Medulla oblongata (tissue), 1 donor: ENCODE measurements at regions not wholly inside any gene's neighbourhood (a gene's known extent, or its start where the extent isn't known, plus 50 kb on each side); places are given as distances from the start of the nearest gene placed in this dataset.
"Not testable (repeated sequence)": the region's sequence is repeated elsewhere in the genome, so short reads cannot be mapped to it uniquely, and the experiment has no call there.

Experiments
- DNase-seq: peaks from one replicate; pipeline ENCODE4 v3.0.0-alpha.2; 2015; ENCODE audit errors: extremely low spot score

DNA sequence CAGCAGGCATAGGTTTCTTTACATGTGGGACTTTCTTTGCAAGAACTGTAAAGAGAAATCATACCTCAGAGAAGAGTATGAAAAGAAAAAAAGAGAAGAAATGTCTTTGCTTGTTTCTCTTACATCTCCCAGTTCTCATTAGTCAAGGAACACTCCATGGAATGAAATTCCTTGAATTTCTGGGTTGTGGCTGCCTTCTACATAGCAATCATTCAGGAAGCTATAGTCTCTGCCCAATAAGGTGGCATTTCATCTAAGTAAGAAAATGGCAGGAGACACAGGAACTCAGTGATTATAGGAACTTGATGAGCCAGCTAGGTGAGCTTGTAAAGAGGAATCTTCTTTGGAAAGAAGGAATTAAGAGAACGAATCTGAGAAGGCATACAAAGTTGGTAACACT is 197.0 kb upstream of the FKBP1C start:
- no peak for DNase-seq

DNA sequence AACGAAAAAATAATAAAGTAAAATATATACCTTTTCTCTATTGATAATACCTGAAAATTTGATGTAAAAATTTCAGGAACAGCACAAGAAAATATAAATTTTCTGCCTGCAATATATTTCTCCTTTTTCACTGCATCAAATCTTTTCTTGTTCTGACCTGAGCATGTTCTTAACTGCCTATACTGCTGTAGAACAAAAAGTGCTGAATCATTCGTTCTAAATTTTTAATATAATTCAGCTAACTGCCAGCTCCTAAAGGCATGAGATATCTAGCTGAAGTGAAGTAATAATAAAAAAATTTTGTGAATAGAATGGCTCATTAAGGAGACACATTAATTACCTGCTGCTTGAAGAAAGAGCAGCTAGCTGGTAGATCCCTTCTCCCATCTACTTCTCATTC is 188.6 kb upstream of the FKBP1C start:
- no peak for DNase-seq

DNA sequence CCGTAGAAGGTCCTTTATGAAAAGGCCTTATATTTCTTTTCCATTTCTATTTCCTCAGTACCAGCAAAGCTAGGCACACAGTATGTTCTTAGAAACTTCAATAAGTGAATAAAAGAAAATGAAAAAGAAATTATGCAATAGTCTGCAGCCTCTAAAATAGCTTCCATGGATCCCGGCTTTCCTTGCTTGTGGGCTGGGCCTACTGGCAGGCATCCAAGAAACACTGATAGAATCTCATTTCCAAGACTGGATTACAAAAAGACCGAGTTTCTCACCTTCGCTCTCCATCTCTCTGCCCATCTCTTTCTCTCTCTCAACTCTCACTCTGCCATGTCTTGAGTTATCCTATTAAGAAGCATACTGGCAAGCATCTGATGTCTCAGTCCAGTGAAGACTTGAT is 187.5 kb upstream of the FKBP1C start:
- no peak for DNase-seq

DNA sequence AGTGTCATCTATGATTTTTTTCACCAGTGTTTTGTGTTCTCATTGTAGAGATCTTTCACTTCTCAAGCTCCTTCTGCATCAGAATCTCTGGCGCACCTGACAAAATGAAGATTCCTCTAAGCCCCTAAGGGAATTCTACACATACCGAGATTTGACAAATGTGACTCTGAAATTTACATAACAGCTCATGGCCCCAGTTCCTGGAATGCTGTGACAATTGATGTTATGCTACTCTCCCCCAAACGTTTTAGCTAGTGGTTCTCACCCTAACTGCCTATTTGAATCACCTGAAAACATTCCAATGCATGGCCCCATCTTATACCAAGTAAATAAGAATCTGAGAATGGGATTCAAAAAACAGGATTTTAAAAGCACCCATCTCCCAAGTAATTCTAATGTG is 162.1 kb upstream of the FKBP1C start:
- no peak for DNase-seq

DNA sequence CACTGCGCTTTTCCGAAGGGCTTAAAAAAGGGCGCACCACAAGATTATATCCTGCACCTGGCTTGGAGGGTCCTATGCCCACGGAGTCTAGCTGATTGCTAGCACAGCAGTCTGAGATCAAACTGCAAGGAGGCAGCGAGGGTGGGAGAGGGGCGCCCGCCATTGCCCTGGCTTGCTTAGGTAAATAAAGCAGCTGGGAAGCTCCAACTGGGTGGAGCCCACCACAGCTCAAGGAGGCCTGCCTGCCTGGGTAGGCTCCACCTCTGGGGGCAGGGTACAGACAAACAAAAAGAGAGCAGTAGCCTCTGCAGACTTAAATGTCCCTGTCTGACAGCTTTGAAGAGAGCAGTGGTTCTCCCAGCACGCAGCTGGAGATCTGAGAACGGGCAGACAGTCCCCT is 158.1 kb upstream of the FKBP1C start:
- DNase-seq: not testable (repeated sequence)

DNA sequence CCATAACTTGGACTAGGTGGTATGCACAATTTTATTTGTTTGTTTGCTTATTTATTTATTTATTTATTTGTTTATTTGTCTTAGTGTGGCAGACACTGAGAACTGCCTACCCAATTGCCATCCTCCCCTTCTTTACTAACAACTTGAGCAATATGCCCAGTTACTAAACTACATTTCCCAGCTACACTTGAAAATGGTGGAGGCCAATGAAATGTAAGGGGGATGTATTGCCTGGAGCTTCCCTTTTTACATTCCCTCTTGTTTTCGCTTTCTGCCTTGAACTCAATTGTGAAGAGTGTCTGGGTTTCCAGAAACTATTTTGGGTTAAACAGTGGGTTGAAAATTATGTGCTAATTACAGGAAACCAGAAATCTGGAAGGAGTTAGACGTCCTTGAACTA is 152.7 kb upstream of the FKBP1C start:
- DNase-seq: no peak

DNA sequence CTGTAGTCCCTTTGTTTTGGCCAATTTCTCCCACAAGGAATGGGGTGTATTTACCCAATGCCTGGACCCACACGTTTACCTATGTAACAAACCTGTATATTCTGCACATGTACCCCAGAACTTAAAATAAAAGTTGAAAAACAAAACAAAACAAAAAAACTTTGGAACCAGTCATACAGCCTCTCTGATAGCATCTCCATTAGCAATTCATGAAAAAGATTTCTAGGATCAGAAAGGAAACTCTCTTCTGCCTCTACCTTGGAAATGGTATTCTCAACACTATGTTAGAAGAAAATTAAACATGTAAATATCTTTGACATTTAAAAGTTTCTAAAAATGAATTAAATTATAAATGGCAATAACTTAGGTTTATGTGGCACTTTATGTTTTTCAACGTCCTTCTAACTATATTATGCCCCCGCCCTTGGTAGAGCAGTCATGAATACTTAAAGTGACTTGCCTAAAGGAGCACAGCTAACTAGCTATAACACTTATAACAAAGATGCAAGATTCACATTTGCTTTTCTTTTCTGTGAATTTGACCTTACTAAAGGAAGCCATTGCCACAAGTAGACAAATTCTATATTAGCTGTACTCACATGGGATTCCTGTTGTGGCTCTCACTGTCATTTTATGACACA is 147.5 kb upstream of the FKBP1C start:
- no peak for DNase-seq

DNA sequence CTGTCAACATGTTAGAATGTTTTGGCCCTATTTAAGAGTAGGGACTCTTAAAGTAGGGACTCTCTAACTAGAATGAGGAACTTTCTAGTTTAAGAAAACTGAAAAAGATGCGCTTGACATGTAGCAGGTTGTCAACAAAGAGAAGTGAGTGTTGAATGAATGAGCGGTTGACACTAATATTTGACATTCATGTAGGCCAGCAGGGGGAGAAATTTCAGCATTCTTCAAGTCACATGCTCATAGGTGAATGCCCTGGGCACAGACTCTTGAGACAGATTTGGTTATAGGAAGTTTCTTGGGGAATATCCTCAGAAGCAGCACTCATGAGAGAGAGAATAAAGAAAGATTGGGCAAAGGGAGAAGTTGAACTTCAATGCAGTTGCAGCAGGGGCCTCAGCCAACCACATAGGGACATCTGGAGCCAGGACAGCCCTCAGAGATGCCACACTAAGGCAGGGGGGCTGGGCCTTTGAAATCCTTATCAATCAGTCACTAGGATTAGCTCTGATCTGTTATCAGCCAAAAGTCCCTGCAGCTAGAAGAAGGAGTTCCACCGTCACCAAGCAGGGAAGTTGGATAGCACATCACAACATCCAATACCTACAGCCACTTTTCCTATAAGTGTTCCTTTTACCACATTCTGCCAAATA is 145.1 kb upstream of the FKBP1C start:
- no peak for DNase-seq

DNA sequence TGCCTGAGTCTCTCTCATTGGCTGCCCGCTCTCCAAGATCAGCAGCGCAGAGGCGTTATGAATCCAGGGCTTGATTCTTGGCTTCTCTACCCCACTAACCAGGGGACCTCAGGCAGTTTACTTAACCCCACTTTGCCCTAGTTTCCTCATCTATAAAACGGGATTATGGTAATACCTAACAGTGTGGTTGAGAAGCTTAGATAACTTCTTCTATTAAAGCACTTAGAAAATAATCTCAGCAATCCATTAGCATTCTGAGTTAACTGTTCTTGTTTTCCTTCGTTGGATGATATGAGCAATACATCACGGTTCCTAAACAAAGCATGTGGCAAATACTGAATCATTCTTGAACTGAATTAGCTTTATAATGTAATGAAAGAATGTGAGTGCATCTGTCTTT is 116.3 kb upstream of the FKBP1C start:
- no peak for DNase-seq

DNA sequence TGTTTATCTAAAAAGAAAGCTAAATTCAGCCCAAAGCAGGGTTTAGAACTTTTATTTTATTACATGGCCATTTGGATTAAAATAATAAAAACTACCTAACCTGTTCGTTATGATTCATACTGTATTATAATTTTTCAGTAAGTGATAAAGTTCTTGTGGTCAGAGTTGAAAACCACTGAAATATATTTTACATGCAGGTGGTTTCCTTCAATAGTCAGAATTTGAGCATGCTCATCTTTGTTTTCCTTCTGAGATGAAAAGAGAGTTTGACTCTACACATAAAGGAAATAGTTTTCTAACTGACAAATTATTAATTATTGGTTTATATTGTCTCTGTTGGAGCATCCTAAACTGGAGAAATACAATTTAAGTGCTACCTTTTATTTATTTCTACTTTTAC is 114.0 kb upstream of the FKBP1C start:
- DNase-seq: no peak

DNA sequence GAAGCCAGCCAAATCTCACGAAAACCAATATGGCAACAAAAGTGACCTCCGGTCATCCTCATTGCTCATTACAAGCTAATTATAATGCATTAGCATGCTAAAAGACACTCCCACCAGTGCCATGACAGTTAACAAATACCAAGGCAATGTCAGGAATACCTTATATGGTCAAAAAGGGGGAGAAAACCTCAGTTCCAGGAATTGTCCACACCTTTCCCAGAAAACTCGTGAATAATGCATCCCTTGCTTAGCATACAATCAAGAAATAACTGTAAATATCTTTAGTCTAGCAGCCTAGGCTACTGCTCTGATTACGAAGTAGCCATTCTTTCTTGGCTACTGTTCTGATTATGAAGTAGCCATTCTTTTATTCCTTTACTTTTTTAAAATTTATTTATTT is 112.5 kb upstream of the FKBP1C start:
- no peak for DNase-seq

DNA sequence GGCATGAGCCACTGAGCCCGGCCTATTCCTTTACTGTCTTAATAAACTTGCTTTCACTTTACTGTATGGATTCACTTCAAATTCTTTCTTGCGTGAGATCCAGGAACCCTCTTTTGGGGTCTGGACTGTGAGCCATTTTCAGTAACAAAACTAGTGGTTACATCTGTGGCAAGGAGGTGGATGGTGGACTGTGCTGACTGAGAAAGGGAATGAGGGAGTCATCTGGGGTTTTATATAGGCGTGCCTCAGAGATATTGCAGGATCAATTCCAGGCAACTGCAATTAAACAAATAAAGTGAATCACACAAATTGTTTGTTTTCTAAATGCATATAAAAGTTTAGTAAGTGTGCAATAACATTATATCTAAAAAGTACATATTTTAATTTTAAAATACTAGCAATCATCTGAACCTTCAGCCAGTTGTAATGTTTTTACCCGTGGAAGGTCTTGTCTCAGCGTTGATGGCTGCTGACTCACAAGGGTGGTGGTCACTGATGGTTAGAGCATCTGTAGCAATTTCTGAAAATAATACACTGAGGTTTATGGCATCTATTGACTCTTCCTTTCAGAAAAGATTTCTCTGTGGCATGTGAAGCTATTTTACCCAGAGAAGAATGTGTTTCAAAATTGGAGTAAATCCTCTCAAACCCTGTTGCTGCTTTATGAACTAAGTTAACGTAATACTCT is 111.4 kb upstream of the FKBP1C start:
- DNase-seq: no peak

DNA sequence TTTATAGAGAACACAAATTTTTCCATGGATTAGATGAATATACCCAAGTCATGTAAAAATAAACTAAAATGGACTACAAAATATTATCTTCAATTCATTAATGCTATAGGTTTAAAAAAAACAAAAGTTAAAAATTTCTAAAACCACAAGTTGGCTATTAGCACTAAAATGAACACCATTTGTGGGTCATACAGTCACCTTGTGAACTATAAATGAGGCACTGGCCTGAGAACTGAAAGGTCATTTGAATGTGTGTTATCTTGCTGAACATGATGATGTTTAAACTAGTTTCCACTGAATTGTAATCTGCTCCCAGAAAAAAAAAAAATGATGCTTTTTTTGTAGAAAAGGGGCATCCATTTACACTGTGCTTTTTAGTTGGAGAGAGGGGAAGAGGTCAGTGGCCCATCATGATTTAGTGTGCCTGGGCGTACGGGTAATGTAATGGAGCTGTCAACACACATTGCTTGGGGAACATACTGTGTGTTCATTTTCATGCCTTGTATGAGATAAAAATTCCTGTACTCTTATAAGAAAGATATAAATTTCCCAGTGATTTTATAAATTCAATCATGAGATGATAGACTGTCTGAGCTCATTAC is 96.6 kb upstream of the FKBP1C start:
- DNase-seq: no peak

DNA sequence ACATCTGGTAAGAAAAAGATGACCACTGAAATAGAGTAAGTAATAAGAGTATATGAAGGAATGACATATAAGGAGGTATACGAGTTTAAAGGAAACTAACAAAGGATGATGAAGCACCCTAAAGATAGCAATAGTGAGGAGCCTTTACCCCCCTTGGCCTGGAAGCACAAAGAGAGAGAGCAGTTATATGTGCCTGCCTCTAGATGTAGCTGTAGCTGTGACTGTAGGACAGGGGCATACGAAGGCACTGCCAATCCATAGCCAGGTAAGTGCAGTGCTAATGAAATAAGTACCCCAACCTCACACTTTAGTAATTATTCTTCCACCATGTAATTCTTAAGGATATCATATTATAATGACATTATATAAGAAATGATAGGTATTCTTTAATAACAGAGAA is 90.1 kb upstream of the FKBP1C start:
- no peak for DNase-seq

DNA sequence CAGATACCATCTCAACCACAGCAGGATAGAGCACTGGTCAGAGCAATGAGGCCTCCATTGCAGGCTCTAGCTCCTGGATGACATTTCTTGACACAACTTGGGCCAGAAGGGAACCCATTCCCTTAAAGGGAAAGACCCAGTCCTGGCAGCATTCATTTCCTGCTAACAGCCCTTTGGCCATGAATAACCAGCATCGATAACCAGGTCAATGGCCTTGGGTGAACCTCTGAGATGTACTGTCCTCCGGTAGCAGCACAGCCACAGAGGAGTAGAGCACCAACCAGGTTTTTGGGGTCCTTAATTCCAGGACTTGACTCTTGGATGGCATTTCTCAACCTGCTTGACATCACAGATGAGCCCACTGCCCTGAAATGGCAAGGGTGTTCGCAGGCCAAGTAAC is 71.2 kb upstream of the FKBP1C start:
- no peak for DNase-seq

DNA sequence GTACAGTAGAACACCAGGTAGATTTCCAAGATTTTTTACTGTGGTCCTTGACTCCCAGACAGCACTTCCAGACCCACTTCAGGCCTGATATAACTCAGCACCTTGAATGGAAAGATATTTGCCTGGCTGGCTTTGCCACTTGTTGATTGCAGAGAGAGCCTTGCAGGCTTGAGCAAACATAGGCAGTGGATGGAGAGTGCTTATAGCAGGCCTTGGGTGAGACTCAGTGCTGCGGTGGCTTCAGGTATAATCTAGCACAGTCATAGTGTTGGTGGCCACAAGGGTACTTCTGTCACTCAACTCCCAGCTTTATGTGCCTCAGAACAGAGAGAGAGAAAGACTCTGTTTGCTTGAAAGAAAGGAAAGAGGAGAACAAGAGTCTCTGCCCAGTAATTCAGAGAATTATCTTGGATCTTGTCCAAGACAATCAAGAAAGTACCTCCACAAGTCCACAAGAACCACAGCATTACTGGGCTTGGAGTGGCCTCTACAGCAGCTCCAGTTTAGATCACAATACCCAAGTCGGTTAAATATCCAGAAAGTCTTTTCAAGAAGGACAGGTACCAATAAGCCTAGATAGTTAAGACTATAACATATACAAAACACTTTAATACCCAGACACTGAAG is 70.5 kb upstream of the FKBP1C start:
- DNase-seq: no peak

DNA sequence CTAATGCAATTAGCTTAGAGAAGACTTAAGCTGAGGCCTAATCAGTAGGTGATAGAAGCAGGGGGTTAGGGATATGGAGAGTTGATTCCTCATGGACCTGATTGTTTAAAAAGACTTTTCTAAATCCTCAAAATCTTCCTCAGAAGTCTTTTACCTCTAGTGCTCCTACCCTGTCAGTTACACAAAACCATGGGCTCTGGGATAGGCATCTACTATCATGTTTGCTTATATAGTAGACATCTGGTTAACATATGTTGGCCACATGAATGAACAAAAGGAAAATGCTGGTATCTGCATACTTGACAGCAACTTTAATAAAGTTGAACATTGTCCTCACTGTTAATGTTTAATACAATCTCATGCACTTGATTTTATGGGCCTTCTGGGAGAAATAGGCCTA is 61.5 kb upstream of the FKBP1C start:
- no peak for DNase-seq

DNA sequence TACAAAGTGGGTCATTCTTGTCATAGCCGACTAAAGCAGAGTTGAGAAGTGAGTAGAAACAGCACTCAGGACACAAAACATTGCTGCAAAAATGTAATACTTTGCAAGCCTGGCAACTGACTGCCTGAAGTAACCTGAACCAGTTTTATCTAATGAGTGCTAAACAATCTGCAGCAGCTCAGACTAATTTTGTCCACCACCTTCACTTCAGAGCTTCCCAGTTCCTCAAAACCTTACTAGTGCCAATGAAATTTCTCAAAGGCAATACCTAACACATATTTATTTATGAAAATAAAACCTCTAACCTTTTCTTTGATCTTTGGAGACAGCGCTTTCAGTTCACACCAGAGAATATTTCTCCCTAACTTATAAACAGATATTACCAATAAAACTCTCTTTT is 56.7 kb upstream of the FKBP1C start:
- no peak for DNase-seq
